Gastroesophageal sphincter (tissue), 3 donors: ENCODE measurements at regions not wholly inside any gene's neighbourhood (a gene's known extent, or its start where the extent isn't known, plus 50 kb on each side); places are given as distances from the start of the nearest gene placed in this dataset.
"Not testable (repeated sequence)": the region's sequence is repeated elsewhere in the genome, so short reads cannot be mapped to it uniquely, and the experiment has no call there.

Source experiments
- EP300 ChIP-seq: sonication (generic); formaldehyde crosslinking; IDR thresholded peaks from one replicate; pipeline ENCODE4 v1.6.1; 2017; ENCODE audit warnings: antibody characterized with exemption, mild to moderate bottlenecking
- POLR2A ChIP-seq, 2 donors: fragments of 450-650 bp; IDR thresholded peaks; one replicate each; pipeline ENCODE4 v1.6.1; 2017; ENCODE audit warnings: antibody characterized with exemption in 2 of 2, mild to moderate bottlenecking in 2 of 2, moderate library complexity in 1 of 2
- TF ChIP-seq, protein P1 (sequence below), 4 experiments: fragments of 200-600 bp in 2 of 4; fragments of 450-650 bp in 2 of 4; sonication (generic) in 1 of 4; IDR thresholded peaks; one replicate each; pipeline ENCODE4 v1.5.1; 2017 to 2019; ENCODE audit warnings: antibody characterized with exemption in 4 of 4, mild to moderate bottlenecking in 2 of 4, moderate library complexity in 2 of 4

DNA sequence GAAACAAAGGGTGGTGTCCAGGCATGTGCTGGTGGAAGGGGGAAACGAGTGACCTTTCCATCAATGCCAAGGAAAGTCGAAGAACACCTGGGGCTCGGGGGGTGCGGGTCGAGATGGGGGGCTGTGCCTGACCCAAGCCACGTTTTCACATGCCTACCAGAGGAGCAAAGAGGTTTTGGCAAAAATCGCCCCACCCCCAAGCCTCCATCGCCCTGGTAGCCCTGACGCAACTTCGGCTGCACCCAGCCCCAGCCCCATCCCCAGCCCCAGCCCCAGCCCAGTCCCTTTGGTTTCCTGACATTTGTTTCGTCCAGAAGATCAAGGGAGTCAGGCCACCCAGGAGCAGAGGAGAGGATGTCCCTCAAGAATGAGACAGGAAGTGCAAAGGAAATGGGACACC, 133.8 kb upstream of the ANKRD20A1 start:
- not testable (repeated sequence) for TF ChIP-seq EP300; POLR2A (IDR thresholded peaks at IDR 0.05)
- TF ChIP-seq, protein P1, sequence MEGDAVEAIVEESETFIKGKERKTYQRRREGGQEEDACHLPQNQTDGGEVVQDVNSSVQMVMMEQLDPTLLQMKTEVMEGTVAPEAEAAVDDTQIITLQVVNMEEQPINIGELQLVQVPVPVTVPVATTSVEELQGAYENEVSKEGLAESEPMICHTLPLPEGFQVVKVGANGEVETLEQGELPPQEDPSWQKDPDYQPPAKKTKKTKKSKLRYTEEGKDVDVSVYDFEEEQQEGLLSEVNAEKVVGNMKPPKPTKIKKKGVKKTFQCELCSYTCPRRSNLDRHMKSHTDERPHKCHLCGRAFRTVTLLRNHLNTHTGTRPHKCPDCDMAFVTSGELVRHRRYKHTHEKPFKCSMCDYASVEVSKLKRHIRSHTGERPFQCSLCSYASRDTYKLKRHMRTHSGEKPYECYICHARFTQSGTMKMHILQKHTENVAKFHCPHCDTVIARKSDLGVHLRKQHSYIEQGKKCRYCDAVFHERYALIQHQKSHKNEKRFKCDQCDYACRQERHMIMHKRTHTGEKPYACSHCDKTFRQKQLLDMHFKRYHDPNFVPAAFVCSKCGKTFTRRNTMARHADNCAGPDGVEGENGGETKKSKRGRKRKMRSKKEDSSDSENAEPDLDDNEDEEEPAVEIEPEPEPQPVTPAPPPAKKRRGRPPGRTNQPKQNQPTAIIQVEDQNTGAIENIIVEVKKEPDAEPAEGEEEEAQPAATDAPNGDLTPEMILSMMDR (IDR thresholded peaks at IDR 0.05), result not testable (repeated sequence)
